Tibial artery (tissue), 4 donors: ENCODE measurements at regions not wholly inside any gene's neighbourhood (a gene's known extent, or its start where the extent isn't known, plus 50 kb on each side); places are given as distances from the start of the nearest gene placed in this dataset.
"Not testable (repeated sequence)": the region's sequence is repeated elsewhere in the genome, so short reads cannot be mapped to it uniquely, and the experiment has no call there.

Source experiments
- DNase-seq, 2 donors: peaks; one replicate each; pipeline ENCODE4 v3.0.0-alpha.2; 2019
- H3K27ac ChIP-seq, 2 donors: fragments of 200-600 bp; sonication (generic) in 1 of 2; 1 replicate in 1 of 2; 2 replicates in 1 of 2; pipeline ENCODE4 v1.5.1; 2018 to 2019; ENCODE audit warnings: mild to moderate bottlenecking in 1 of 2
- H3K27me3 ChIP-seq, 2 donors: fragments of 200-600 bp; sonication (generic) in 1 of 2; one replicate each; pipeline versions ENCODE4 v1.5.1 to v1.6.0; 2016 to 2019
- H3K36me3 ChIP-seq, 3 donors: fragments of 200-600 bp; sonication (generic) in 2 of 3; one replicate each; pipeline ENCODE4 v1.5.1; 2016 to 2019; ENCODE audit warnings: mild to moderate bottlenecking in 2 of 3
- H3K4me1 ChIP-seq, 4 donors: fragments of 200-600 bp; sonication (generic) in 2 of 4; 1 replicate in 3 of 4; 2 replicates in 1 of 4; pipeline ENCODE4 v1.5.1; 2016 to 2019
- H3K4me3 ChIP-seq, 2 donors: fragments of 200-600 bp; sonication (generic) in 1 of 2; 1 replicate in 1 of 2; 2 replicates in 1 of 2; pipeline ENCODE4 v1.5.1; 2018 to 2019; ENCODE audit warnings: mild to moderate bottlenecking in 2 of 2
- H3K9me3 ChIP-seq, 3 donors: fragments of 200-600 bp; sonication (generic) in 1 of 3; one replicate each; pipeline ENCODE4 v1.5.1; 2016 to 2019
- CTCF ChIP-seq, 2 experiments: fragments of 200-600 bp in 1 of 2; fragments of 450-650 bp in 1 of 2; IDR thresholded peaks; one replicate each; pipeline ENCODE4 v1.5.1; 2017 to 2019; ENCODE audit warnings: antibody characterized with exemption in 2 of 2, mild to moderate bottlenecking in 1 of 2, moderate library complexity in 1 of 2
- intact Hi-C: fragments of 100-400 bp; cut with DNase I; formaldehyde crosslinking; loops from one replicate; pipeline ENCODE4 v1.15.0; 2023; ENCODE audit warnings: low total_unique reads

GRCh38 chr18:8882632-8883408 lies 177.5 kb downstream of the MTCL1 start:
- Histone ChIP-seq H3K4me1 (no peaks in the 10 kb centered on the region), H3K36me3 (no peaks in the 10 kb centered on the region), H3K27me3 (no peaks in the 10 kb centered on the region), H3K4me3 (no peak overlapping the region), H3K27ac (no peak overlapping the region), H3K9me3 (peaks cover 0 to 11% (median 0%) of the 10 kb centered on the region in 3 donors)
- no peak for TF ChIP-seq CTCF (IDR thresholded peaks at IDR 0.05)
- intact Hi-C loops: loop anchor here (10.0 kb wide), 1 partner anchor 1128 kb away; no protein-coding TSS in a partner anchor
- no peak for DNase-seq

GRCh38 chr18:8883409-8883668 lies 178.0 kb downstream of the MTCL1 start:
- Histone ChIP-seq H3K36me3 (no peaks in the 10 kb centered on the region), H3K9me3 (peaks cover 0 to 11% (median 0%) of the 10 kb centered on the region in 3 donors), H3K4me3 (no peak overlapping the region), H3K27me3 (no peaks in the 10 kb centered on the region), H3K4me1 (no peaks in the 10 kb centered on the region), H3K27ac (no peak overlapping the region)
- intact Hi-C loops: loop anchor here (10.0 kb wide), 1 partner anchor 1129 kb away; no protein-coding TSS in a partner anchor
- DNase-seq: no peak
- TF ChIP-seq CTCF (IDR thresholded peaks at IDR 0.05): no peak

- not testable (repeated sequence) for DNase-seq, H3K4me3 ChIP-seq, H3K4me1 ChIP-seq, H3K36me3 ChIP-seq, H3K27ac ChIP-seq, H3K27me3 ChIP-seq, H3K9me3 ChIP-seq
- intact Hi-C loops: loop anchor here (10.0 kb wide), 1 partner anchor 1133 kb away; no protein-coding TSS in a partner anchor
These were observed 182.5 kb downstream of the MTCL1 start for GRCh38 chr18:8887877-8888276.

- no peak for DNase-seq
- no peak for TF ChIP-seq CTCF (IDR thresholded peaks at IDR 0.05)
- intact Hi-C loops: loop anchor here (10.0 kb wide), 1 partner anchor 1135 kb away; no protein-coding TSS in a partner anchor
- H3K27me3 ChIP-seq: no peaks in the 10 kb centered on the region
- H3K36me3 ChIP-seq: no peaks in the 10 kb centered on the region
- no peaks in the 10 kb centered on the region for H3K9me3 ChIP-seq
- H3K27ac ChIP-seq: no peak overlapping the region
- H3K4me3 ChIP-seq: no peak overlapping the region
- H3K4me1 ChIP-seq: no peaks in the 10 kb centered on the region
These were observed 184.1 kb downstream of the MTCL1 start for GRCh38 chr18:8889489-8889888.

- H3K36me3 ChIP-seq, DNase-seq, intact Hi-C loops, H3K9me3 ChIP-seq, H3K27me3 ChIP-seq, H3K4me3 ChIP-seq, H3K27ac ChIP-seq, H3K4me1 ChIP-seq: not testable (repeated sequence)
These were observed 185.1 kb downstream of the MTCL1 start for GRCh38 chr18:8890503-8890902.

GRCh38 chr18:8890957-8891464 lies 185.7 kb downstream of the MTCL1 start:
- no peak overlapping the region for H3K27ac ChIP-seq
- no peak for TF ChIP-seq CTCF (IDR thresholded peaks at IDR 0.05)
- H3K4me1 ChIP-seq: no peaks in the 10 kb centered on the region
- H3K27me3 ChIP-seq: no peaks in the 10 kb centered on the region
- H3K4me3 ChIP-seq: no peak overlapping the region
- intact Hi-C loops: no loop called here
- H3K36me3 ChIP-seq: no peaks in the 10 kb centered on the region
- no peak for DNase-seq
- H3K9me3 ChIP-seq: no peaks in the 10 kb centered on the region
